ENCODE measurements at regions not wholly inside any gene's neighbourhood (a gene's known extent, or its start where the extent isn't known, plus 50 kb on each side); places are given as distances from the start of the nearest gene placed in this dataset.

- no peaks in the 10 kb centered on the region for H3K4me1 ChIP-seq
- intact Hi-C loops (cut with DNase I): no loop called here
- no peak for TF ChIP-seq POLR2A (IDR thresholded peaks at IDR 0.05)
- no peak for TF ChIP-seq CTCF (IDR thresholded peaks at IDR 0.05)
- no peaks in the 10 kb centered on the region for H3K9me3 ChIP-seq
- no peak overlapping the region for H3K27ac ChIP-seq
- 46% methylated on average over 5 of the region's 5 CpGs for WGBS (ENCODE audit: insufficient coverage, low coverage, low lambda C conversion rate, missing lambda C conversion rate)
- H3K36me3 ChIP-seq: no peaks in the 10 kb centered on the region
- DNase-seq (no peak), ATAC-seq (no peak)
- H3K4me3 ChIP-seq: no peak overlapping the region
- H3K27me3 ChIP-seq: no peaks in the 10 kb centered on the region
Observed at GRCh38 chr9:16046713-16047112, 493.9 kb downstream of the CCDC171 start.

DNA sequence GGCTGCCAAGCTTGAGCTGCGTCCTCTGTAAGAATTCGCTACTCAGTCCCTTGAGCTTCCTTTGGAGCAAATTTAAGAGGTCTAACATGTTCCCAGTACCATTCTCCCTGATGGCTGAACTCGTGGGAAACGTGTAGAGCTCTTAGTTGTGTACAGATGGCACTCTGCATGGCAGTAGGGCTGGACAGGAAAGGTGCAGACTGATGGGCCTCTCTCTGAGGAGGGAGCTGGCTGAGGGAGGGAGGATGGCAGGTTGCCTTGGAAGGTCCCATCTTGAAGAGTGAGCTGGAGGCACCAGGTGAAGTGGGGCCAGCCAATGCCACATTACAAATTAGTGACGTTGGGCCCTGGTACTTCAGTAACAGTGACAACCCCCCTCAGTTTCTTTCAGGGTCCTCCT, 495.3 kb downstream of the CCDC171 start:
- Histone ChIP-seq H3K36me3 (no peaks in the 10 kb centered on the region), H3K27me3 (no peaks in the 10 kb centered on the region), H3K4me1 (no peaks in the 10 kb centered on the region), H3K4me3 (no peak overlapping the region), H3K27ac (no peak overlapping the region), H3K9me3 (no peaks in the 10 kb centered on the region)
- DNase-seq (no peak), ATAC-seq (no peak)
- WGBS (ENCODE audit: insufficient coverage, low coverage, low lambda C conversion rate, missing lambda C conversion rate): 67% methylated on average over 1 of the region's 5 CpGs
- intact Hi-C loops (cut with DNase I): no loop called here
- TF ChIP-seq CTCF (IDR thresholded peaks at IDR 0.05) (no peak), POLR2A (IDR thresholded peaks at IDR 0.05) (no peak)

DNA sequence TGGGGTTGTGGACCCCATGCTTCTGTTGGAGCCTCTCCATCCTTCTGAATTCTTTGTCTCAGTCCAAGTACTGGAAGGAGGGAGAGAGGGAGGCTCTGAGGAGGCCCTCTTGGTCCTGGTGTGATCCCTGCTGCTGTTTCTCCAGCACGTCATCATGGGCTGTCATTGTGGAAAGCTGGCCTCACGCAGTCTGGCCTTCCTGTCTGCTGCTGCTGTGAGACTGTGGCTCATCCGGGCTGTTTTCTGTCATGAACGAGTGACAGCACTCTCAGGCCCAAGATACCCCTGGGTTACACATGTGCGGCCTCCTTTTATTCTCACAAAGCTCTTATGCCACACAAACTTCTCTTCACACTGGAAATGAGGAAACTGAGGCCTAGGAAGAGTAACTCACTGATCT, 499.3 kb downstream of the CCDC171 start:
- DNase-seq: no peak
- Histone ChIP-seq H3K27ac (no peak overlapping the region), H3K27me3 (no peaks in the 10 kb centered on the region), H3K9me3 (no peaks in the 10 kb centered on the region), H3K36me3 (no peaks in the 10 kb centered on the region), H3K4me1 (no peaks in the 10 kb centered on the region), H3K4me3 (no peak overlapping the region)
- ATAC-seq: no peak
- intact Hi-C loops (cut with DNase I): no loop called here
- TF ChIP-seq CTCF (IDR thresholded peaks at IDR 0.05): no peak
- no peak for TF ChIP-seq POLR2A (IDR thresholded peaks at IDR 0.05)
- 66% methylated on average over 3 of the region's 5 CpGs for WGBS (ENCODE audit: insufficient coverage, low coverage, low lambda C conversion rate, missing lambda C conversion rate)

DNA sequence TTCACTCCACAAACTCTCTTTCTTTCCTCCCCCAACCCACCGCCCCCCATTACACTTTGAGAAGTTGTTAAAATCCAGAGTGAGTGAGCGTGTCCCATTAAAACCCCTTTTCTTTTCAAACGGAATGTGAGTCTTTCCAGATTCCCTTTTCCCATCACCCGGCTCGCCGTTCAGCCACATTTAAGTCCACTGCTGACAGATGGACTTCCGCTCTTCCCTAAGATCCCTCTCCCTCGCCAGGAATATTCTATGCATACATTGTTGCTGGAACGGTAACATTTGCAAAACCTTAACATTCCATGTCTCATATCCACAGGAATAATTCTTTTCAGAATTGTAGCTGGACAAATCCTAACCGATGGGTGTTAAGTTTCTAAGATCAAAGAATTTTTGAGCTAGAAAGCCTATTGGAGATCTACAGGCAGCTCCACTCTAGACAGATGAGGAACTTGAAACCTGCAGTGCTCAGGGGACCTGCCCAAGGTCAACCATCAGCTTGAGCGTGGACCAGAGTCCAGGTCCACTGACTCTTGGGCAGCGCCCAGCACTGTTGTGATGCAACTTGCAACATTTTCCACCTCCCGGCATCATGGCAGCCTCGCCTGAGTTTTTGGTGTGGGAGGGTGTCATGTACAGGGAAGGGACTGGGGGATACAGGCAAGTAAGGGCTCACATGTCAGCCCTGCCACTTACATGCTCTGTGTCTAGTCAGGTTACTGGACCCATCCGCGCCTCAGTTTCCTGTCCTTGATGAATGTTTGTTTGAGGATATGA, 500.1 kb downstream of the CCDC171 start:
- no peak for DNase-seq
- no peak for ATAC-seq
- Histone ChIP-seq H3K4me1 (no peaks in the 10 kb centered on the region), H3K36me3 (no peaks in the 10 kb centered on the region), H3K27me3 (no peaks in the 10 kb centered on the region), H3K27ac (no peak overlapping the region), H3K9me3 (no peaks in the 10 kb centered on the region), H3K4me3 (no peak overlapping the region)
- intact Hi-C loops (cut with DNase I): no loop called here
- WGBS (ENCODE audit: insufficient coverage, low coverage, low lambda C conversion rate, missing lambda C conversion rate): 63% methylated on average over 12 of the region's 16 CpGs
- TF ChIP-seq CTCF (IDR thresholded peaks at IDR 0.05): no peak
- no peak for TF ChIP-seq POLR2A (IDR thresholded peaks at IDR 0.05)

Measured in right lobe of liver (tissue), 6 donors.